NCI-H69 (cell line): ENCODE measurements at regions not wholly inside any gene's neighbourhood (a gene's known extent, or its start where the extent isn't known, plus 50 kb on each side); places are given as distances from the start of the nearest gene placed in this dataset.

Experiments used
- DNase-seq: peaks from one replicate; lab custom pipeline; 2025; lab: John Stamatoyannopoulos, UW

GRCh38 chr2:198220763-198221610 is 416.6 kb downstream of the PLCL1 start:
- peak; percentile 2 for DNase-seq

- no peak for DNase-seq
Observed at GRCh38 chr2:198219292-198219691, 414.9 kb downstream of the PLCL1 start.

- DNase-seq, result no peak
Observed at GRCh38 chr2:198214114-198214596, 409.8 kb downstream of the PLCL1 start.

GRCh38 chr2:198213253-198213652 is 408.9 kb downstream of the PLCL1 start:
- DNase-seq, result no peak

GRCh38 chr2:198211706-198212105 is 407.3 kb downstream of the PLCL1 start:
- DNase-seq, result no peak

GRCh38 chr2:198203336-198204069 is 399.1 kb downstream of the PLCL1 start:
- no peak for DNase-seq
